ENCODE measurements at regions not wholly inside any gene's neighbourhood (a gene's known extent, or its start where the extent isn't known, plus 50 kb on each side); places are given as distances from the start of the nearest gene placed in this dataset.
"Not testable (repeated sequence)": the region's sequence is repeated elsewhere in the genome, so short reads cannot be mapped to it uniquely, and the experiment has no call there.

DNA sequence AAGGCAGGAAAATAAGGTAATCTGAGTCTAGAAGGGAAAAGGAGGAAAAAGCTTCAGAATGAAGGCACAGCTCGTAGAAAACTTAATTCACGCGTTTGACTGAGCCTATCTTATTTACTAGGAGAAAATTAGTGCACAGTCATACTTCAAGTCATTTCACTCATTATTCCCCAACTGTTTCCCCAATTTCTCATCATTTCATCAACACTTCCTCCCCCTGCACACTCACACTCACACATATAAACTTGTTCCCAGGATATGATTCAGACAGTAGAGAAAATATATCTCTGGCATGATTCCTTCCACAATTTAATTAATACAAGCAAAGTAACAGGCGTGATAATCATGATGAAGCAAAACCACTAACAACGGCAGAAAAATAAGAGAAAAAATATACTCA lies 94.5 kb upstream of the F13A1 start:
- no peak for DNase-seq

GRCh38 chr6:6417475-6417874 lies 97.0 kb upstream of the F13A1 start:
- DNase-seq: no peak

DNA sequence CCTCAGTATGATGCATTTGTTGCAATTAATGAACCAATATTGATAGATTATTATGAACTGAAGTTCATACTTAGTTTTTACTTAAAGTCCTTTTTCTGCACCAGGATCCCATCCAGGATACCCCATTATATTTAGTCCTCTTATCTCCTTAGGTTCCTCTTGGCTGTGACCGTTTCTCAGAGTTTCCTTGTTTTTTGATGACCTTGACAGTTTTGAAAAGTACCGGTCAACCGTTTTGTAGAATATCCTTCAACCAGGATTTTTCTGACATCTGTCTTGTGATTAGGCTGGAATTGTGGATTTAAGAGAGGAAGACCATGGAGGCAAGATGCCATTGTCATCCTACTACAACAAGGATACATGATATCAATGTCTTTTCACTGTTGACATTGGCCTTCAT lies 98.0 kb upstream of the F13A1 start:
- DNase-seq: no peak

DNA sequence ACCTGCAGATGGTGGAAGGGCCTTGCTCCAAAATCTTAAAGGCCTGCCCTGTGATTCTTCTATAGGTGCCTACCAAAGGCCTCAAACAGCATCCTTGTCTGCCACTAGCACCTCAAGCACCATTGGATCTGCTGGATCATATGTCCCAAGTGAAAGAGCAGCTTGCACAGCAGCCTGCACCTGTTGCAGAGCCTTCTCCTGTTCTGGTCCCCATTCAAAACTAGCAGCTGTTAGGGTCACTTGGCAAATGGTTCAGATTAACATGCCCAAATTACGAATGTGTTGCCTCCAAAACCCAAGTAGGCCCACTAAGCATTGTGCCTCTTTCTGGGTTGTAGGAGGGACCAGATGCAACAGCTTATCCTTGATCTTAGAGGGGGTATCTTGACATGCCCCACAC lies 99.6 kb upstream of the F13A1 start:
- no peak for DNase-seq

DNA sequence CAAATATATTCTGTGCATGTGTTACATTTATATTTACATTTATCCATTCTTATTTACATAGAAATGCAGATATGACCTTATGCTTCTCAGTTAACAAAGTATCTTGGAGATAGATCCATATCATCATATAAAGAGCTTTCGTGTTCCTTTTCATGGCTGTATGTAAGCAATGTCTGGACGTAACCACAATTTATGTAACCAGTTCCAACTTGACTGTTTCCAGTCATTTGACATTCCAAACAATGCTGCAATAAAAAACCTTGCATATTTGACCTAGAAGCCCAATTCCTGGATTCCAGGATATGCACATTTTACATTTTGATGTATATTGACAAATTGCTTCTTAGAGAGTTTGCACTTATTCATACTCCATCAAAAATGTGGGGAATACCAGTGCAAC lies 113.7 kb upstream of the F13A1 start:
- DNase-seq: no peak

DNA sequence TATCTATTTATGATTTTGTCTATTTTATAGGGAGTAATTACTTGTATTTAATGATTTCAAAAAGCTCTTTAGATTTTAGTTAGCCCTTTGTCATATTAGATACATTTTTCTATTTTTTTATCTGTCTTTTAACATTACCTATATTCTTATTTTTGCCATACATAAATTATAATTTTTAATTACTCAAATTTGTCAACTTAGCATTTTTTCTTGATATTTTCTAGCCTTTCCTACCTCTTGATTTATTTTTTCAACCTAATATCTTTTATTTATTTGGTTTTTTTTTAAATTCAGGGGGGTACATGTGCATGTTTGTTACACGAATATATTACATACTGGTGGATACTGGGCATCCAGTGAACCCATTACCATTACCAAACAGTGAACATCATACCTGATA lies 114.3 kb upstream of the F13A1 start:
- DNase-seq: no peak

DNA sequence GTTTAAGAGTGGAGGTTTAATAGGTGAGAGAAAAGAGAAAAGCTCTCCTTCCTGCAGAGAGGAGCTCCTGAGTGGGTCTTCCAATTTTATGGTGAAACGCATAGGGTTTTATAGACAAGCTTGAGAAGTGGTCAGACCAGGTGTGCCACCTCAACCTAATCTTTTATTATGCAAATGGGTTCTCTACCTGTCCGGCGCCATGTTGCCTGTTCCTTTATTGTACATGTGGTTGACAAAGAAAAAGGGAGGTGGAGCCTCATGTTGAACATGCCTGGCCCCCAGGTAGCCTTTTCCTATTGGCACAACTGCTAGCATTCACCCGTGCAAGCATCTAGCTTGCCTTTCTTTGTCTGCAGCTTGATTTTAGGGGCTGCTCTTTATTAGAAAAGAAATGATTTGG lies 115.9 kb upstream of the F13A1 start:
- DNase-seq: no peak

- no peak for DNase-seq
These were observed 116.5 kb upstream of the F13A1 start for GRCh38 chr6:6436946-6437345.

GRCh38 chr6:6438286-6438685 lies 117.8 kb upstream of the F13A1 start:
- DNase-seq: no peak

DNA sequence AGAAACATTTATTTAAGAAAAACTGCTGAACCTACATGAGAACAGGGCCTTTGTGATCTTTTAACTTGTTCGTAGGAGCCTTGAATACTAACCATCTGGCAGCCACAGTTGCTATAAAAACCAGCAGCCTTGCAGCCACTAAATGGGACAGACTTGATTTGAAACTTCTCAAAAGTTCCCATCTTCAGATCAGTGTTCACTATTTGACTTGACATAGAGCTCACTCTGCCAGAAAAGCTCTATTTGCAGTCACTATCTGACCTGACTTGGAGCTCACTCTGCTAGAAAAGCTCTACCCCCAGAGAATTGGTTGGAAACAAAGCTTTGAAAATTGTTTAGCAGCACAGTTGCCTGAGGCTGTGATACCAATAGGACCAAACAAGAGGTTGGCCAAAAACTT lies 119.3 kb upstream of the F13A1 start:
- no peak for DNase-seq

GRCh38 chr6:6452002-6452401 lies 131.5 kb upstream of the F13A1 start:
- DNase-seq: no peak

GRCh38 chr6:6453186-6453585 lies 132.7 kb upstream of the F13A1 start:
- no peak for DNase-seq

DNA sequence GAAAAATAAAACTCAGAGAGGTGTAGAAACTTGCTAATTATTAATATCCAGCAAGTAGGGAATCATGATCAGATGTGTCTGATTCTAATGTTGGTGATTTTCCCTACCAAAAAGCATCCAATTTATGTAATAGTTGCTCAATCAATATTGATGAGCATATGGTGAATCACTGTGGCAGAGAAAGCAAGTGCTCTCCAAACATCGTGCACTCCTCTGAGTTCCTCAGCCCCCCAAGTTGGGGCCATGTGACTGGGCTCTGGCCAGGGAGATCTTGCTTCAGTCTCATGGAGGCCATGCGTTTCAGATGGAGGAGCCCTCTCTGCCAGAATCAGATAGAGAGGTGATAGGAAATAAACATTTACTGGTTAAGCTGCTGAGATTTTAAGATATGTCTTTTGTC lies 133.2 kb upstream of the LY86 start:
- no peak for DNase-seq

DNA sequence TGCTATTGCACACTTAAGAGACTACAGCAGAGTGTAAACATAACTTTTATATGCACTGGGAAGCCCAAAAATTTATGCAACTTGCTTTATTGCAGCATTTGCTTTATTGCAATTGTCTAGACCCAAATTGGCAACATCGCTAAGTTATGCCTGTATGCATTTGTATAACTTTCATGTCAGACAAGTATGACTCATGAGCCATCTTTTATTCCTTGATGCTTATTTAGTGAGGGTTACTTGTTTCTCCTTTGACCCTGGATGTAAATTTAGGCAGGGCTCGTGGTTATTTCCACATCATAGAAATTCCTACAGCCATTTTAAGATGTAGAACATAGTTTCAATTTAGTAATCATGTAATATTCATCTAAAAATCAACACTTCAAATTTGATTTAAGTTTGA lies 130.3 kb upstream of the LY86 start:
- no peak for DNase-seq

DNA sequence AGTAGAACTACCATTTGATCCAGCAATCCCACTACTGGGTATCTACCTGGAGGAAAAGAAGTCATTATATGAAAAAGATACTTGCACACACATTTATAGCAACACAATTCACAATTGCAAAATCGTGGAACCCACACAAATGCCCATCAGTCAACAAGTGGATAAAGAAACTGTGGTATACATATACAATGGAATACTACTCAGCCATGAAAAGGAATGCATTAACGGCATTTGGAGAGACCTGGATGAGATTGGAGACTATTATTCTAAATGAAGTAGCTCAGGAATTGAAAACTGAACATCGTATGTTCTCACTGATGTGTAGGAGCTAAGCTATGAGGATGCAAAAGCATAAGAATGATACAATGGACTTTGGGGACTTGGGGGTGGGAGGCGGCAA lies 128.6 kb upstream of the LY86 start:
- not testable (repeated sequence) for DNase-seq

- DNase-seq: no peak
These were observed 128.1 kb upstream of the LY86 start for GRCh38 chr6:6460416-6460815.

DNA sequence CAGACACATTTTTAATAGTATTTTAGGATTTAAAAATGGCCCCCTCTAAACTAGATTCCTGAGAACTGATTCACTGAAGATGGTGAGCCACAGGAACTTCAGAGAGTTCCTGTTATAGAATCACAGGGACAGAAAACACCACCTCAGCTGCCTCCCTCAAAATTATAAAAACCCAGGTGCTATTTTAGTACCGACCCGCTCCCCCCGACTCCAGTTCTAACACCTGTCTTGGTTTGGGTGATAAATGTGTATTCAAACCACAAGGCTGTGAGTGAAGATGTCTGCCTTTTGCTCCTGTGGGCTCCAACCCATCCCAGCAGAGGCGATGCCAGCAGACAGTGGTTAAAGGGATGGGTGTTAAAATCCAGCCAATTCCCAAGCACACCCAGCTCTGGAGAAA lies 127.4 kb upstream of the LY86 start:
- DNase-seq: no peak

- DNase-seq: no peak
These were observed 121.4 kb upstream of the LY86 start for GRCh38 chr6:6466967-6467761.

GRCh38 chr6:6469074-6469473 lies 119.4 kb upstream of the LY86 start:
- DNase-seq: no peak

DNA sequence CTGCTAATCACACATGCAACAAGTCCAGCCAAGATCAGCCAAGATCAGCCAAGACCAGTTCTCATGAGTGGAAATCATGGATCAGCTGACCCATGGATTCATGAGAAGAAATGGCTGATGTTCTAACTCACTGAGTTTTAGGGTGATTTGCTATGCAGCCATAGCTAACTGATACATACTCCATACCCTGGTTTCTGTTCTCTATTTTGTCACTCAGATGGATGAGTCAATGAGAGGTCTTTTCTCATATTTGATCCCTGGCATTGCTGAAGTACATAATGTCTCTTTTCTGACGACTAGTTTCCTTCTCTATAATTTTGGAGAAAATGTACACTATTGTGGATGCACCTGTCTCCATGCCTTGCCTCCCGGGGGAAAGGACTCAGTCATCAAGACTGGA lies 118.4 kb upstream of the LY86 start:
- DNase-seq: no peak

- no peak for DNase-seq
These were observed 117.2 kb upstream of the LY86 start for GRCh38 chr6:6471276-6471675.

DNA sequence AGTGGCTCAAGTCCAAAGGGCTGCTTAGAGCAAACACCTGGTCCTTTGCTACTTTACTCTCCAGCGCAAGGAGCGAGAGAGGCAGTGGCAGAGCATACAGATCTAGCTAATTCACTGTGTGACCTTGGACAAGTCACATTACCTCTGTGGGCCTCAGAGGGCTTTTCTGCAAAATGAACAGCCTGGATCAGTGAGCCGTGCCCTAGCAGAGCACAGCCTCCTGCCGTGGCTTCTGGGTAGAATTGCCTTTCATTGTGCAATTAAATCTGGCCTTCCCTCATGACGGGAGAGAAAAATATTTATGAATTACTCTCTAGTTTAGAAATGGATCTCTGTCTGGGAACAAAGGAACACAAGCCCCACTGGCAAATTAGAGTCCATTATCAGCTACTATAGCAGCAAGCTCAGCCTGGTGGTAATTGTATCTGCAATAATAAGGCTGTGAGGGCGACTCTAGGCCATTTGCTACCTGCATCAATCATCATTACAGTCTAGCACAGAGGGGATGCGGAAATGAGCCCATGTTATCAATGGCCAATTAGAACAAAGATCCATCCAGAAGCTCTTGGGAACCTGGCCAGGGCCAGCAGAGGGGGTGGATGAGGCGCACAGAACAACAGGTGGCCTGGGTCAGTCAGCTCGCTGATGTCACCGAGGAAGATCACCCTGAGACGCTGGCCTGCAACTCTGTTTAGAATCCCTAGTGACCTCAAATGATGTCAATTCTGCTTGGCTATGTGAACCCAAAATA lies 114.2 kb upstream of the LY86 start:
- DNase-seq: no peak

GRCh38 chr6:6479785-6480184 lies 108.7 kb upstream of the LY86 start:
- no peak for DNase-seq

DNA sequence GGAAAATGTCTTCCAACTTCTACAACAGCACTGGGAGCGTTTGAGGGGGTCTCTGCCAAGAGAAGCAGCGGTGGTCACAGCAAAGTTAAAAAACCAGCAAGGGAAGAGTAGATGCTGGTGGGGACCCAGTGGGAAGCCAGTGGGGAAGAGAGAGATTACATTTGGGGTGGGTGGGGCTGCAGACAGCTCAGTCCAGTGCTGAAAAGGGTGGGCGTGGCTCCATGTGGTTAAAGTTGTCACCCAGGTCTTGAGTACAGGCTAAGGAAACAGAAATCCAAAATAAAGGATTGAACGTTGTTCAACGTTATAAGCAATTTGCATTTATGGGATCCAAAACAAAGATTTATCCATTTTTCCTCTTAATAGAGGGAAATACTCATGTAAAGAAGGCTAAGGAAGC lies 106.3 kb upstream of the LY86 start:
- no peak for DNase-seq

DNA sequence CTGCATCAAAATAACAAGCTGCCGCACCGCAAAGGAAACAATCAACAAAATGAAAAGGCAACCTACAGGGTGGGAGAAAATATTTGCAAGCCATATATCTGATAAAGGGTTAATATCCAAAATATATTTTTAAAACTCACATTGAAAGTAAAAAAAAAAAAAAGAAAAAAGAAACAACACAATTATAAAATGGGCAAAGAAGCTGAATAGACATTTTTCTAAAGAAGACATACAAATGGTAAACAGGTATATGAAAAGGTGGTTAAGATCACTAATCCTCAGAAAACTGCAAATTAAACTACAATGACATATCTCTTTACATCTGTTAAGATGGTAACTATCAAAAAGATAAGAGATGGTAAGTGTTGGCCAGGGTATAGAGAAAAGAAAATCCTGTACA lies 105.4 kb upstream of the LY86 start:
- DNase-seq: no peak
